HPDE6-E6E7 (cell line): ENCODE measurements at regions not wholly inside any gene's neighbourhood (a gene's known extent, or its start where the extent isn't known, plus 50 kb on each side); places are given as distances from the start of the nearest gene placed in this dataset.

ENCODE experiments used
- DNase-seq: peaks from one replicate; pipeline ENCODE4 v3.0.0; 2011; ENCODE audit warnings: missing footprints; ENCODE audit errors: extremely low spot score

DNA sequence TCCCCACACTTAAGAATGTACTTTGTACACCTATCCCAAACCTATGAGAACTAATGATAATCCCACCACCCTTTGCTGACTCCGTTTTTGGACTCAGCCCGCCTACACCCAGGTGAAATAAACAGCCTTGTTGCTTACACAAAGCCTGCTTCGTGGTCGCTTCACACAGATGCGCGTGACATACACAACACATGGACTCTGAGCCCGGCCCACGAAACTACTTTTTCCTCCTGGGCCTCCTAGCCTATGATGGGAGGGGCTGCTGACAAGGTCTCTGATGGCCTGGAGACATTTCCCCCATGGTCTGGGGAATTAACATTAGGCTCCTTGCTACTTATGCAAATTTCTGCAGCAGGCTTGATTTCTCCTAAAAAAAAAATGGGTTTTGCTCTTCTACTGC is 1176.4 kb upstream of the RAG2 start:
- no peak for DNase-seq

GRCh38 chr11:37770145-37770544 is 1172.1 kb upstream of the RAG2 start:
- DNase-seq, result no peak

DNA sequence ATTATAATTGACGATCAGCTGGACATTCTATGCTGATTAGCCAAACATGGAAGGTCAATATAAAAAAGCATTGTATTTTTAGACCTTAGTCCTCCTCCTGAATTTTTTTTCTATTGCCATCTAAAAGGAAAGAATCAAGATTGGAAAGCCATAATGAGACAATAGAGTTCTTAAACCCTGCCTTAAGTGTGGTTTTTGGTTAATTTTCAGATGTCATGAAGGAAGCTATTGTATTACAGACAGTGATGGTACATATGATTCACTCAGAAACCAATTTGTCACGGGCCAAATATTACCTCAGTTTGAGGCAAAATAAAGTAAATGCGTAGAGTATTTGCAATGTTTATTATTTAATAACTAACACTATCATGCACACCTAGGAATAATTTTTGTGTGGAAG is 1164.0 kb upstream of the RAG2 start:
- DNase-seq, result no peak

DNA sequence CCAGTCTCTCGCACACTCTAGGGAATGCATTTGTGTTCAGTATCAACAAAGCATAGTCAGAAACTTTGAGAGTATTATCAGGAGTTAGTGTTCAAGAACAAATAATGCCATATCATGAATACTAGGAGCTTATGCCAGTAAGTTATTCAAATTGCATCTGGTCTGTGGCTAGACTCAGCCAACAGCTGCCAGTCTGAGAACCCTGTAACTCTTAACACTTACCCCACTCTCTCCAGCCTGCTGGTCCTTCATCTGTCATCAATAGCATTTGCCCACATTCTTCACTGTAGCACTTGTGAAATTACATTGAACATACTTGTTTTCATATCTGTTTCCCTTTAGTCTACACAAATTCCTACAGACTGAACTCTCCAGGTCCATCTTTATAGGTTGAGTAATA is 1157.5 kb upstream of the RAG2 start:
- no peak for DNase-seq

GRCh38 chr11:37748641-37749040 is 1150.6 kb upstream of the RAG2 start:
- DNase-seq, result no peak

GRCh38 chr11:37747121-37747520 is 1149.1 kb upstream of the RAG2 start:
- DNase-seq, result no peak

- no peak for DNase-seq
Measured at GRCh38 chr11:37727371-37727770, 1129.3 kb upstream of the RAG2 start.

- DNase-seq, result no peak
Measured at GRCh38 chr11:37724315-37724714, 1126.3 kb upstream of the RAG2 start.

GRCh38 chr11:37721485-37721884 is 1123.4 kb upstream of the RAG2 start:
- DNase-seq, result peak; percentile 4

- DNase-seq, result no peak
Measured at GRCh38 chr11:37718431-37718999, 1120.5 kb upstream of the RAG2 start.

GRCh38 chr11:37712251-37712650 is 1114.2 kb upstream of the RAG2 start:
- peak; percentile 4 for DNase-seq

DNA sequence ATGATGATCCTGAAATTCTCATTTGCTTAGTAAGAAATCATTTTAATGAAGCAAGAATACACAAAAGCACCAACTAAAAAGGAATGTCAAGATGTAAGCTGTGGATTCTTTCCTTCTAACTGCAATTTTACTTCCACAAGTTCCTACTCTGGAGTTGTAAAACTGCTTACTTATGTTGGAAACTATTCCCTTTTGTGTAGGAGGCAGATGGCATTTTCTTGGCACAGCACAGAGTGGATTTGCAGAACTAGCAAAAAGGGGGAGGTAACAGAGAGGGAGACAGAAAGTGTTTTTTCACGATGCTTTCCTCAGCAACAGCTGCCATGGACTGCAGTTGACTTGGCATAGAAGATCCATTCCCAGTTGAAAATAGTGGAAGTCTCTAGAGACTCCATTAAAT is 1112.0 kb upstream of the RAG2 start:
- no peak for DNase-seq

- DNase-seq, result no peak
Measured at GRCh38 chr11:37704791-37705190, 1106.8 kb upstream of the RAG2 start.

GRCh38 chr11:37699644-37700043 is 1101.6 kb upstream of the RAG2 start:
- no peak for DNase-seq

DNA sequence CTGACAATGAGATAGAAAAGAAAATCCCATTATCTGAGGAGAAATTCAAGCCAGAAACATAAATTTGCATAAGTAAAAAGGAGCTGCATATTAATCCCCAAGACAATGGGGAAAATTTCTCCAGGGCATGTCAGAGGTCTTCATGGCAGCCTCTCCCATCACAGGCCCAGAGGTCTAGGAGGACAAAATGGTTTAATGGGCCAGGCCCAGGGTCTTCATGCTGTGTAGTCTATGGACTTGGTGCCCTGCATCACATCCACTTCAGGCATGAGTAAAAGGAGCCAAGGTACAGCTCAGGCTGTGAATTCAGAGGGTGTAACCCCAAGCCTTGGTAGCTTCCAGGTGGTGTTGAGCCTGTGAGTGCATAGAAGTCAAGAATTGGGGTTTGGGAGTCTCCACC is 1097.2 kb upstream of the RAG2 start:
- DNase-seq, result no peak

DNA sequence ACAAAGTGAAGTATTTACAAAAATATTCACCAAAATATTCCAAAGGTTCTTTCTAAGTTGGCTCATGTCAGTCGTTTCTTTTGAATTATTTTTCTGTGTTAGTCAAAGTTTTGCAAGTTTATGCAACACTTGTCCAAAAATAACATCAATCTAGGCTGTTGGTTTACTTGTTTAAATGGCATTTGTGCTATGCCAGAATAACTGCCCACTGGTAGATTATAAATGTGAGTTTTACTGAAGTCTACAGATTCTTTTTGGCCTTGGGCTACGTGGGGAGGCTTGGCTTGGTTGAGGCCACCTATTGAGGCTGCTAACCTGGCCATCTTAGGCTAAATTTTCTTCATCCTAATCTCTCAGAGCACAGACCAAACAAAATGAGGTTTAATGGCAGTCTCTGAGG is 1091.9 kb upstream of the RAG2 start:
- no peak for DNase-seq

DNA sequence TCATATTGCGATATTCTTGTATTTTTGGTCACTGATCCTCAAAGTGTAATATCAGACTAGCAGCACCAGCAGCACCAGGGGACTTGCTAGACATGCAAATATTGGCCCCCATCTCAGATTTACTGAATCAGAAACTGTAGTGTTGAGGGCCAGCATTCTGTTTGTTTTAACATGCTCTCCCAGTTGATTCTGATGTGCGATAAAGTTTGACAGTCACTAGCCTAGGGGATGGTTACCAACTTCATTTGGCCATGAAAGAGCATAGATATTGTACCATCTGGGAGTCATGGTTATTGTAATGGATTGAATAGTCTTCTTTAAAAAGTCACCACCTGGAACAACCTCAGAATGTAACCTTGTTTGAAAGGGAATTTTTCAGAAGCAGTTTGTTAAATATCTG is 1090.4 kb upstream of the RAG2 start:
- DNase-seq, result no peak

GRCh38 chr11:37687130-37687529 is 1089.1 kb upstream of the RAG2 start:
- DNase-seq, result no peak

DNA sequence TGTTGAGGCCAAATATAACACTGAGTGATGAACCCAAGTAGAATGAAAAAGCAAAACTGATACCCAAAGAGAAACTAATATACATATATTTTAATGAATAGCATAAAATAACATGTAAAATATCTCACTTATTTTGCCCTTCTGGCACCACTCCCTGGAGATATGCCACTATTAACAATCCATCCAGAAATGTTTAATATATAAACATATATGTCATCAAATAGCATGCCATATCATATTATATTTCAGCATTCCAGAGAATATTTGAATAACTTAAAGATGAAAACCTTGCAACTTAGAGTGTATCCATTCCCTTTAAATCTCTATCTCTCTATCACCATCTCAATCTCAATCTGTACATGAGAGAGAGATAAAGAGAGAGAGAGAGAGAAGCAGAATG is 1073.3 kb upstream of the RAG2 start:
- no peak for DNase-seq

GRCh38 chr11:37666960-37667359 is 1068.9 kb upstream of the RAG2 start:
- DNase-seq, result no peak

- peak; percentile 2 for DNase-seq
Measured at GRCh38 chr11:37657645-37658044, 1059.6 kb upstream of the RAG2 start.

GRCh38 chr11:37647767-37648166 is 1049.7 kb upstream of the RAG2 start:
- DNase-seq, result no peak

- DNase-seq, result no peak
Measured at GRCh38 chr11:37643968-37644367, 1045.9 kb upstream of the RAG2 start.

GRCh38 chr11:37642296-37642695 is 1044.3 kb upstream of the RAG2 start:
- no peak for DNase-seq

- DNase-seq, result no peak
Measured at GRCh38 chr11:37632748-37633147, 1034.7 kb upstream of the RAG2 start.
